SK-N-MC (cell line): ENCODE measurements at regions not wholly inside any gene's neighbourhood (a gene's known extent, or its start where the extent isn't known, plus 50 kb on each side); places are given as distances from the start of the nearest gene placed in this dataset.

ENCODE experiments used
- EZH2 ChIP-seq: fragments of 200-600 bp; sonication (generic); IDR thresholded peaks from one replicate; pipeline ENCODE4 v1.6.1; 2017; ENCODE audit warnings: antibody characterized with exemption
- FOXP2 ChIP-seq: optimal IDR thresholded peaks from 2 replicates; pipeline ENCODE3; 2011; ENCODE audit warnings: mild to moderate bottlenecking, moderate library complexity; ENCODE audit not compliant: insufficient read depth; ENCODE audit errors: extremely low read length, control extremely low read depth
- POLR2AphosphoS5 ChIP-seq: IDR thresholded peaks from 2 replicates; pipeline ENCODE4 v1.6.1; 2012; ENCODE audit warnings: mild to moderate bottlenecking, low read depth, low read length, borderline replicate concordance

GRCh38 chr14:98548071-98548686 is 723.8 kb downstream of the BCL11B start:
- no peak for TF ChIP-seq EZH2
- TF ChIP-seq POLR2AphosphoS5 = no peak
- no peak for TF ChIP-seq FOXP2
